Activated CD4-positive, CD25-positive, alpha-beta regulatory T cell treated with anti-CD3 and anti-CD28 coated beads, Interleukin-2, amount 50 U/mL, for 16 hours (primary cell): ENCODE measurements at regions not wholly inside any gene's neighbourhood (a gene's known extent, or its start where the extent isn't known, plus 50 kb on each side); places are given as distances from the start of the nearest gene placed in this dataset.

ENCODE experiments used
- DNase-seq: peaks from one replicate; pipeline ENCODE4 v3.0.0-alpha.2; 2020; ENCODE audit warnings: low read depth, low spot score

DNA sequence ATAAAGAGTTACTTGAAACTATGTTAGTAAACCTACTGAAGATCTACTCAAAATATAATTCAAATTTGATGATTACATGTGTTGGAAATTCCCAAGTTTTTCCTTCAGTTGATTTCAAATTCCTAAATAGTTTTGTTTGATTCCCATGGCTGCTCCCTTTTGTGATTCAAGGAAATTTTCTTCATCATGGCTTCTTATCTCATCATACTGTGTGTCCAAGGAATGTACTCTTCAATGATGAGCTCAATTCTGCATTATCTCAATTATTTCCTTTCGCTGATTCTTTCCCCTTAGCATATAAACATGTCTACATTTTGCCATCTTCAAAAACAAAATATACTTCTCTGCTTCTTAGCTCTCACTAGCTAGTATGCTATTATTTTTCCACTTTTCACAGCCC lies 460.4 kb upstream of the NAALADL2 start:
- DNase-seq = no peak

DNA sequence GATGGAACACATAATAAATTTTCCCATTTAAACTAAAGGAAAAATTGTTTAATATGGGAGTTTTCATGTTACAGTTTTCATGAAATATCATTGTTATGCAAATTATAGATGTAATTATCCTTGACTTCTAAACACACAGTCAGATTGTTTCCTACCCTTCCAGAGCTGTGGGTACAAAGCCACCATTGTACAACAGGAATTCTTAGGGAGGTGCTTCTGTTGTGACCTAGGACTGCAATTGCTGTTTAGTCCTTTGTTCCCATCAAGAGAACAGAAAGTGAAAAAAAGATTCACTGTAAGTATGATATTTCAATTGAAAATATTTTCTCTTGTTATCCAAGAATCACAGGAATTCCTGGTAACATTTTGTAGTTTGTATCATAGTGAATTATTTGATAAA lies 455.3 kb upstream of the NAALADL2 start:
- DNase-seq = no peak

DNA sequence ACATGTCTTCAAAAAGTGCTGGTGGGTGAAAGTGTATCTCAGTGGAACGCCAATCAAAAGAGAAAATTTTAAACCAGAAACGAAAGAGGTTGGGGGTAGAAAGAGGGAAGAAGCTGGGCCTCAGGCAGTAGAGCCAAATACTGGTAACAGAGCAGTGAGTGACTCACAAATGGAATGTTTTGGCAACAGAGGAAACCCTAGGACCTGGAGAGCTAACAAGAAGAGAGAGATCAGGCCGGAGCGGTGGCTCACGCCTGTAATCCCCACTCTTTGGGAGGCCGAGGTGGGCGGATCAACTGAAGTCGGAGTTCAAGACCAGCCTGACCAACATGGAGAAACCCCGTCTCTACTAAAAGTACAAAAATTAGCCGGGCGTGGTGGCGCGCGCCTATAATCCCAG lies 450.8 kb upstream of the NAALADL2 start:
- no peak for DNase-seq

DNA sequence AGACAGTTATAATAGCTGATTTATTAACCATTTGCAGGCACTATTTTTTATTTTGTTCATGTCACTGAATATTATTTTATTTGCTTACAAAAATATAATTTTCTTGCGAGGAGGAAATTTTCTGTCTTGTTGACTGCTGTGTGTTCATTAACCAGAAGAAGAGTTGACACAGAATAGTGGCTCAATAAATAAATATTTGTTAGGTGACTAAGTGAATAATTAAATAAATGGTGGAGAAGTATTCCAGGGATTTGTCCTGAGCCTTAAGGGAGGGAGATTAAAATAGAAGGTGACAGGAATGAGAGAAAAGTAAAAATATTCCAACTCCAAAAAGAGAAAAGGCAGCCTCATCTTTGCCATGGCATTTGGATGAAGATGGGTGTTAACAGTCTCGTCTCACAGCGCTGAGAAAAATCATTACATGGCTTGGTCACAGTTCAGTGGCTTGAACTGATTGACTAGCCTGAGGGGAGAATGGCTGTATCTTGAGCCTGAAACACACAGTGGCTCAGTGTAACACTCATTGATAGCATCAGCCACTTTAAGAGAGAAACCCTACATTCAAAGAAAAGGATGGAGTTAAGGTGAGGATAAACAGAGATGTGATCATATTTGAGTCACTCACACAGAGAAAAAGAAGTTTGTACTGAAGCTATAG lies 449.9 kb upstream of the NAALADL2 start:
- DNase-seq = no peak

DNA sequence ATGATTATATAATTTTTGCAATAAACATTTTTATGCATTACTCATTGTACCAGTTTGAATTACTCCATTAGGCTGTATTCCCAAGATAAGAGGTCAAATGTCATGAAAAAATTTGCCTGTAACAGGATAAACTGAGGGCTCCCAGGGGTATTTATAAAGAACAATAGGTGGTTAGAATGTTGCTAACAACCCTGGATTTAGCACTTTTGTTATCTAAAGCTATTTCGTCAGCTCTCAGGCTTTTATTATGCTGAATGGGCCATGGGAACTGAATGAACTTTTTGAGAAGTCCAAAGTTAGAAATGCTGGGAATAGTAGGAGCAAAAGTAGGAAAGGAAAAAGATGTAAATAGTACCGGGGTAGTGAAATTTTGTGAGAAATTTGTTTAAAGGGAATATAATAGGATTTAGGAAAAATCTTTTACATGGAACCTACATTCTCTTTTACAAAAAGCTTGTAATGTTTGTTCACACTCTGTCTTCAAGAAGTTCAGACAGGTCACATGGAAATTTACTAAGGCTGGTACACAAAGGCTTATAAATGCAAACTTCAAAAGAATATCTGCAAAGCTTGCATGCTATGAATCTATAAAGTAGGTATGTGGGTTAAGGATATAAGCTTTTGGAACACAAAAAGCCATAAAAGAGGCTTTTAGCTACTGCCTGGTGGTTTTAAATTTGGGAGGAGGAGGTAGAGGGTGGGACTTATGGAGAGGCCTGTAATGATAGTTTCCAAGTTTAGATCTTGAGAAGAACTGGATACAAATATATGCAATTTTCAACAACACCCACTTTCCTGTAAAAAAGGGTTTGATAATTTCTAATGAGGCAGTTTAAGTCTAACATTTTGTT lies 445.8 kb upstream of the NAALADL2 start:
- DNase-seq = no peak

DNA sequence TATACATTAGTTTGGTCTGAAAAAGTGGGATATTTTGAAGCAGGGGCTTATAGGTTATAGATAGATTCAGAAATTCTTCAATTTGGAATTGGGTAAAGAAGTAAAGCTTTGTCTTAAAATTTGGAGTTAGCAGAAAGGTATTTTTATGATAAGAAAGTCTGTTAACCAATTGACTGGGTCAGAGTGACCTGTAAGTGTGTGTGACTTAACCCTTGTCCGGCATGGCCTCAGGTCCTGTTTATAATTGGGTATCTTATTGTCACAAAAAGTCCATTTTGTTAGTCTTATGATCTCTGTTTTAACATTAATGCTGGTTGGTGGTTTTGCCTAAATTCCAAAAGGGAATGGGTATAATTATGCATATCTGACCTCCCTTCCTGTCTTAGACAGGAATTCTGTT lies 444.2 kb upstream of the NAALADL2 start:
- no peak for DNase-seq

DNA sequence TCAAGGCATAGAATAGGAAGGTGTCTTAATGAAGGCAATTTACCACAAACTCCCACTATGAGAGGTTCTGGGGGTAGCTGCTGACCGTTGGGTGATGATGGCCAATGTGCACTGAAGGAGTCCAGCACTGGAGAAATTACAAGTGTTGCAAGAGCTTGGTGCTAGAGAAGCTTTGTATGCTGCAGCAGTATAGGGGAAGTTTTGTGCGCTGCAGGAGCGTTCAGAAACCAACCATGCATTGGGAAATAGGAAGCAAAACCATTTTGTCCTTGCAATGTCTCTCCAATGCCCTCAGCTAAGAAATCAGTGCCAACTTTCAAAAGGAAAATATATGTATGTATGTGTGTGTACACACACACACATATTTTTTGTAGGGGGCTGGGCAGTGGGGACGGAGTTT lies 441.6 kb upstream of the NAALADL2 start:
- no peak for DNase-seq

DNA sequence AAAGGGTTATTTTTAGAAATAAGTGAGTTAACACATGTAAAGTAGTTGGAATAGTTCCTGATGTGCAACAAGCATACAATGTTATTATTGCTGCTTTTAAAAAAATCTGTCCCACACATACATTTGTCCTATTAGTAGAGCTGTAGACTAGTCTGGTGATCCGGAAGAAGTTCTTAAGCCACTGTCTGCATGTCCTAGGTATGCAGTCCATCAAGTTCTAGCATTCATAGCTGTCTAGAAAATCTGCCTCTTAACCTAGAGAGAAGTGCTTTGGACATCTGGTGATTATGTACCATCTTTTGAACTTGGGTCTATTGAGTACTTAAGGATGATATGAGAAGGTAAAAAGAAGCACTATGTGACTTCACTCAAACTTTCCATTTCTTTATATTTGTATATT lies 439.9 kb upstream of the NAALADL2 start:
- DNase-seq = no peak

DNA sequence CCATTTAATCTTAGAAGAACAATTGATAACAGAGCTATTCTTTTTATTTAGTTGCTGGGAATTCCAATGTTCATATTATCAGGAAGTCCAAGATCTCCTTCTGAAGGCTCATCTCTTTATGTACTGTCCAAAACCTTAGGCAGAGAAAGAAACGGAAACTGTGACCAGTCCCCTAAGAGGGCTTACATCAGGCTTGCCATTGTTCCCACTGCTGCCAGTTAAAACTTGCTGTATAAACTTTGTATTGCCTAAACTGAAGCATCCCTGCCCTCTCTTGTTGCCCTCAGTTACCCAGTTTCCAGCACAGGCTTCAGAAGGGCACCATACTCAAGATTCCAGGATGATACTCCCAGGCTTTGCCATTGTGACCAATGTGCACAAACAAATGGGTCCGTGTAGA lies 435.2 kb upstream of the NAALADL2 start:
- no peak for DNase-seq

DNA sequence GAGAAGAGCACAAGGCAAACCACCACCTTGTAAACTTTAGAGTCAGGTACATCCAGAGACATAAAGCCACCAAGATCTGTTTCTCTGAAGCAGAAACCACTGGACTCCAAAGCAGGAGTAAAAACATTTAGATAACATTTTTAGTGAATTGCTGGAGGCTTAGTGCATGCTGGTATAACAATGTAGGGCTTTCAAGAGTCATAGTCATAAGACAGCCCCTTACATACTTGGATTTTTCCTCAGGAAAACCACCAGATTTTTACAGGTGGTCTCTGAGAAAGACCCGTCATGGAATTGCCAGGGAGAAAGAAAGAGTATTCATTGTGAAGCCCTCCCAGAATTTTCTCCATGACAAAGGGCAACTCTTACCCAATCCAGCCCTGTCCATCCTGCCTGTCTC lies 434.5 kb upstream of the NAALADL2 start:
- DNase-seq = no peak

DNA sequence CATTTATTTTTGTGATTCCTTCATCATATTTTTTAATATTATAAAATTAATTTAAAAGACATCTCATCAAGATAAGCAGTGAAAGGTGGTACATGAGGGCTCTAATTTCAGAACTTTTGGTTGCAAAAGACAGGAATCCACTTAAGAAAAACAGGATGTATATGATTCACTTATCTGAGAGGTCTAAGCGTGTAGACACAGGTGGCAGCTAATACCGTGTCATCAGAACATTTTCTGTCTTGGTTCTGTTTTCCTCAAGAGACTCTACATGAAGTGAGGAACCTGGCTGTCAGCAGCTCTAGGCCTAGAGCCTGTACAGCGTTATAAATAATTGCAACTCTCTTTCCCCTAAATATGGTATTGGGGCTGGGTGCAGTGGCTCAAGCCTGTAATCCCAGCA lies 433.7 kb upstream of the NAALADL2 start:
- no peak for DNase-seq

DNA sequence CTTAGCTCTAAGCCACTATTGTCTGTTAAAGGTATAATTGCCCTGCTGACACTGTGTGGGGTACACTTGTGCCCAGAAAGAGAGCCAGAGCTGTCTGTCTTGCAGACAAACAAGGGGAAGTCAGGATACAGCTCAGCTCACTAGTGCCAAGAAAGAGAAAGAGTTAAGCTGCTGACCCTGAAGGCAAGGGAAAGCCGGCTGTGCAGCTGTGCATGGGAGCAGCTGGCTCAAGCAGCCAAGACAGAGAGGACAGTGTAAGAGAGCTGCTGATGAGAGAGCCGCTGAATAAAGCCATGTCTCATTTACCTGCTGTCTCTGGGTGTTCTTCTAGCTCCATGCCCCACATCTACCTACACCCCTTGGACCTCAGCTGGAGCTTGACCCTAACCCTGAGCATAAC lies 428.1 kb upstream of the NAALADL2 start:
- DNase-seq = no peak

DNA sequence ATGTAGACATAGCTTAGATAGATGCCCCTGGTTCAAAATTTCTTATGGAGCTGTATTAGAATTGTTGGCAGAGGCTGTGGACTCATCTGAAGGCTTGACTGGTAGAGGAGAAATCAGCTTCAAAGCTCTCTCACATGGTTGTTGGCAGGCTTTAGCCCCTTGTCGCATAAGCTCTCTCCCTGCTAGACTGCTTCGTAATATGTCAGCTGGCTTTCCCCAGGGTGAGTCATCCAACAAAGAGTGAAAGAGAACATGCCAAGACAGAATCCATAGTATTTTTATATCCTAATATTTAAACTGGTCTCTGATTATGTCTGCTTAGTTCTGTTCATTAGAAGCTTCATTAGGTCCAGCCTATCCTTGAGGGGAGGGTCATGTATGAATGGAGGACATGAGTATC lies 427.4 kb upstream of the NAALADL2 start:
- no peak for DNase-seq

DNA sequence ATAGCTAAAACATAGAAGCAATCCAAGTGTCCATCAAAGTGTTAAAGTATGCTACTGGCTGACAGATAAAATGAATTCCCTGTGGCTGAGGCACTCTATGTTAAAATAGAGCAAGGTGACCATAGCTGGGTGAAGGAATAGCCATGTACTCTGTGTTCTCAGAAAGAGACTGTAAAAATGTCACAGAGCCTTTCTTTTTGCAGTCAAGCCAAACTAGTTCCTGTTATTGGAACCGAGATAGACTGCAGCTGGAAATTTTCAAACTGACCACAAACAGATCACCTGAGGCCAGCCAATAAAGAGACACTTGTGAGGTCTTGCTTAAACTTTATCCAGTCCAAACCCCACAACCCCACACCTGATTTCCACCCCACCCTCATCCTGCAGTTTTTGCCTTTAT lies 422.8 kb upstream of the NAALADL2 start:
- DNase-seq = no peak

DNA sequence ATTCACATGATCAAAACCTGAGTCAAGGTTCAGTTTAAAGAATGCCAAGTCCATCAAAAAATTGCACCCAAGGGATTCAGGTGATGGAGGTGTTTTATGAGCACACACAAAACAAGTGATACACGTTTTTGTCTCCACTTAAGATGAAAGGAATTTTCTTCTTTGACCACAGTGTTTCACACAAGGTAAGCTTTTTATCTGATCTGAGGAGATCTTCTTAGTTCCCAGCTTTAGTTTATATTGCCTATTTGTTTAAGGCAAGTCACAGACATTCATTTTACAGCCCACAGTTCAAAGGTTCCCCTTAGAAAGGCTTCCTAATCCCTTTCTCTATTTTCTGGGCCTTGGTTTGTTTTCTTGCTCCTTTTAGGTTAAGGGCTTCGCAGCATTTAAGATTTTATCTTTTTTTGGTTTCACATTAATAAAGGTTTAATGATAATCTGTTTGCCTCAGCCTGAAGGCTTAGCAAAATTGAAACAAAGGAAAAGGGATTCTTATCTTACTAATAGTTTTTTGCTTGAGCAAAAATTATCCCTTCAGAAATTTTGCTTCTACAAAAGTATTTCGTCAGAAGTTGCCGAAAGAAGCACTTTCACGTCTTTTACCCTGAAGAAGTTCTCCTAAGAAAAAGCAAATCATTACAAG lies 420.5 kb upstream of the NAALADL2 start:
- no peak for DNase-seq

DNA sequence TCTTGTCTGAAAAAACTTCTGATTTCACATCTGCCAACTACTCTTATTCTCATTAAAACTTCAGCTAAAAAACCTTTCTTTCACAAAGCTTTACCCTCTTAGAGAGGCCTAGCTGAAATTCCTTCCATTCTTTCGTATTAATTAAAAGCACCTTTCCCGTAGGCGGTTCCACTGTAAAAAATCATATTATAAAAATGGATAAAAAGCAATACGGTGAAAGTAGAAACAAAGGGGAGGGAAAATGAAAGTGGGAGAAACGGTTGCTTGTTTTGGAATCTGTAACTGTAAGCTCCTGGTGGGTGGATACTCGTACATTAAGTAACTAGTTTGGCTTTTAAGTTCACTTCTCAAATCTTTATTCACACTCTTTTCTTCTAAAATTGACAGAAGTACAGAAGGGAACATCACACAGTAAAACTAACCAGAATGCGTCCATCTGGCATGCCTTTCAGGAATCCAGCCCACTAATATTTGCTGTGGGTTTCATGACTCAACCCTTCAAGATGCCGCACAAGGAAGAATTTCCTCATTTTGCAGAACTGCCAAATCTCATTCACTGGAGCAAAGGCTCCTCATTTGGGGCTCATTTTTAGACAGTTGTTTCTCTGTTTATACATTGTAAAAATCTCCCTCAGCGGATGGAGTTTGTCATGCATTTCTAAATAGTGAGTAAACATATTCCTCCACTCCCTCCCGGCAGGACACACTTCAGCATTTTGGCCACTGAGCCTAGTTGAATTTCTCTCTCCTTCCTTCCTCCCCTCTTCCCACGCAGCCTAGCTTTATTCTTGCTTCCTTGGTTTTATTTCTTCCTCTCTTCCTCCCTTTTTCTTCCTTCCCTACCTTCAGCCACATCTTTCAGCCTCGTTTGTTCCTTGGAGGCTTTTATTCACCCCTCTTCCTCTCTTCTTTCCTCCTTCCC lies 419.5 kb upstream of the NAALADL2 start:
- no peak for DNase-seq

DNA sequence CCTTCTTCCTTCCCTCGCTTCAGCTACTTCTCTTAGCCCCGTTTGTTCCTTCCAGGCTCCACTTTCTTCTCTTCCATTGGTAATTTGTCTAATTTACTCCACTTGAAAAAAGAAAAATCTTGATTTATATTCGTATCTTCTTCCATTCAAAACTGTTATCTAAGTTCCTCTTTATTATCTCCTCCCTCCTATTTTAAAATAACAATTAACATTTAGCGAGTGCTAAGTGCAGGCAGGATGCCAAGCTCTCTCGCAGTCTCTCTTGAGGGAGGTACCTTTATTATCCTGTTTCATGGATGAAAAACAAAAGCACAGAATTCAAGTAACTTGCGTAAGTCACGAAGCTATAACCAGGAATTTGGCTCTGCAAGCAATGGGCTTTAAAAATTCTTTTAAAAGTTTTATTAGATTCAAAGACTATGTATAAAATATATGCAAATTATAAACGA lies 418.9 kb upstream of the NAALADL2 start:
- no peak for DNase-seq

DNA sequence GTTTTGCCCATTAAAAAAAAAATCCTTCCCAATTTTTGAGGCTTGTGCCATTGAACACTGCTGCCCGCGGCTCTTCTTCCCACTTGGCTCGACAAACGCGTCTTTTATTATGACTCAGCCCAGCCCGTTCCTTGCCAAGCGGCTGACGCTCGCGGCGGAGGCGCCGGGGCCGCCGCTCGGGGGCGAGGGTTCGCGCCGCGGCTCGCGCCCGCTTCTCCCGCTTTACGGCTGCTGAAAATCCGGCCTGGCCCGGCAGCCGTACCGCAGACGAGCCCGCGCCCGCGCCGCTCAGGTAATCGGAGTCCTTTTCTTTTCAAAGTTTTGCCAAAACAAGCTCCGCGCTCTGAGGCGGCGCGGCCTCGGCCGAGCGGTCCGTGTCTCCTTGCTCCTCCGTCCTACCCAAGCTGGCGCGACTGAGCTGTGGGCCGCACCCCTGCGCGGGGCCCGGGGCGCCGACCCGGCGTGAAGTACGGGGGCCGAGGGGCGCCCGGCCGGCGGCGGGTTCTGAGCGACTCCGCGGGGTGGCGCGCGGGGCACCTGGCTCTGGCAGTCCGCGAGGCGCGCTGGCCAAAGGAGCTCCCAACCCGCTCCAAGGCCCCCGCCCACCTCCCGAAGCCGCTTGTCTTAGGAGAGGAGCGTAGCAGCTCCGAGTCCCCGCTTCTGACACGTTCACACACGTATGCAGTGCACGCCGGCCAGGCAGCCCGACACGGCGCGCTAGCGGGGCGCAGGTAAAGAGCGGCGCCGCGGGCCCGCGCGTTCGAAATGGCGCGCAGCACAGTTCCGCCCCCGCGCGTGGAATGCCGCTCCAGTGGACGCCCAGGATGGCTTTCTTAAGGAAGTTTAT lies 418.2 kb upstream of the NAALADL2 start:
- DNase-seq = peak; percentile 0

DNA sequence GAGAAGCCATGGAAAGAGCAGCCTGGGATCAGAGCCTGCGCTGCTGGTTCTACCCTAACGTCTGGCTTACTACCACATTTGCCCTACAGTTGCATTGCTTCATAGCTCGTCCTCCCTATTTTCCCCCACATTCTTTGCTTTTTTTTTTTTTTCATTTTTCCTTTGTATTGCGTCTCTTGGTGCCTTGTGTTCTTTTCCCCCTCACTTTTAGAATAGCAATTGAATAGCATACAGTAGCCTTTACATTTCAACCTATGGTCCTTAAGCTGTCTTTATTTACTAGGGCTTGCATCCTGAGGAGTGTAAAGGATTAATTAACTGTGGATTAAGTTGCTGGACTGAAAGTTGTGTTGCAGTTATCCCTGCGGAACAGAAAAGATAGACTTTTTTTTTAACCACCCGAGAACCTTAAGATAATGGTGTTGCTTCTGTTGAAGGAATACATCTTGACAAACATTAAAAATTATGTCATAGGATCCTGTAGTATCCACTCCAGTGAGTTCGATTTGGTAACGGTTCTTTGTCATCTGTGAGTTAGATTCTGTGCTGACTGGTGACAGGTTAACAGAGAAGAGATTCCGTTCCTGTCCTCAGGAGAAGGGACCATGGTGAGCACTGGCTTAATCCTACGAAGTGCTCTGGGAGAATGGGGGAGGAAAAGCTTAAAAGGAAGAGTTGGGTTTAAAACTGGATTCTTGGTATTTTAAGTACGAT lies 417.4 kb upstream of the NAALADL2 start:
- DNase-seq = no peak

DNA sequence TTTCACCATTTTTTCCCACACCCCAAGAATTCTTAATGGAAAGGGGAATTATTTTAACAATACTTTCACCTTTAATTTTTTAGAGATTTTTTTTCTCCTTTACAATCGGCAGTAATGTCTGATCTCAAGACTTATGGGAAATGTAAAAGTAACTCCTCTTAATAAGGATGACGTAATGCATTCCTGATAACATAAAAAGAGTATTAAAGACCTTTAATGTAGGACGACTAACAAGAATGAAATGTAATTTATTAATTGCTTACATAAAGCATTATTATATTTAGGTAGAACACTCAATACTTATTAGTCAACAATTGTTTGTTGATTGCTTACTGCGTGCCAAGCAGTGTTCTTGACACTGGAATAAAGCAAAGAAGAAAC lies 416.8 kb upstream of the NAALADL2 start:
- no peak for DNase-seq
